HCT116 (cell line): ENCODE measurements at regions not wholly inside any gene's neighbourhood (a gene's known extent, or its start where the extent isn't known, plus 50 kb on each side); places are given as distances from the start of the nearest gene placed in this dataset.

Experiments used
- ATAC-seq: fragments of 200-7000 bp; cut with Tn5 transposase; 2 replicates; pipeline ENCODE4 v1.9.1; 2020; ENCODE audit warnings: mild to moderate bottlenecking, moderate library complexity
- BruUV-seq: library from RNA; stranded (reverse); fragments of 400-500 nt; replicated peaks from 2 replicates; lab custom pipeline; 2021; lab: Mats Ljungman, UMichigan
- CTCF ChIA-PET: fragments of 300-600 bp; sonication (Branson Sonifier 250); formaldehyde crosslinking; loops from one replicate; lab custom pipeline; 2021; ENCODE audit warnings: antibody characterized with exemption; lab: Charles Lee
- POLR2A ChIA-PET: fragments of 300-600, 350-600 bp; sonication (Branson Sonifier 250); formaldehyde crosslinking; loops from one replicate; lab custom pipeline; 2021; ENCODE audit warnings: antibody characterized with exemption; lab: Charles Lee
- RAD21 ChIA-PET, 2 experiments: fragments of 300-600 bp; sonication (Branson Sonifier 250); formaldehyde crosslinking; loops; one replicate each; lab custom pipeline; 2023; ENCODE audit warnings: low total read pairs in 2 of 2; ENCODE audit not compliant: uncharacterized antibody in 2 of 2, unreplicated experiment in 2 of 2, low non-redundant PET in 1 of 2; lab: Charles Lee
- DNase-seq: peaks from one replicate; pipeline ENCODE4 v3.0.0-alpha.2; 2010; ENCODE audit warnings: low read depth, low spot score
- H2AFZ ChIP-seq: fragments of 200-600 bp; shearing (Covaris generic), sonication (generic); 2 replicates; pipeline ENCODE4 v1.6.1; 2017; ENCODE audit warnings: low read depth, mixed run types, mixed read lengths, antibody characterized with exemption, low read length; ENCODE audit not compliant: poor library complexity, severe bottlenecking
- H3K27ac ChIP-seq: 2 replicates; pipeline ENCODE4 v1.5.1; 2012; ENCODE audit warnings: low read depth, low read length
- H3K27me3 ChIP-seq: fragments of 200-600 bp; sonication (generic); 2 replicates; pipeline ENCODE4 v1.6.1; 2016; ENCODE audit warnings: mixed run types, low read length, mixed read lengths; ENCODE audit not compliant: insufficient read depth
- H3K36me3 ChIP-seq, 2 experiments: fragments of 200-500 bp in 1 of 2; fragments of 200-600 bp in 1 of 2; sonication (Bioruptor generic) in 1 of 2; sonication (generic) in 1 of 2; 2 replicates each; pipeline versions ENCODE4 v1.5.1 to v1.6.1; 2014 to 2016; ENCODE audit warnings: low read length in 2 of 2, inconsistent platforms in 1 of 2, mixed read lengths in 1 of 2, mixed run types in 1 of 2; ENCODE audit not compliant: insufficient read depth in 2 of 2, control insufficient read depth in 1 of 2
- H3K4me1 ChIP-seq, 2 experiments: fragments of 200-600 bp in 1 of 2; sonication (generic) in 1 of 2; 2 replicates each; pipeline versions ENCODE4 v1.5.1 to v1.6.1; 2012 to 2017; ENCODE audit warnings: low read length in 2 of 2, inconsistent platforms in 1 of 2, mild to moderate bottlenecking in 1 of 2, mixed read lengths in 1 of 2, mixed run types in 1 of 2, moderate library complexity in 1 of 2; ENCODE audit not compliant: insufficient read depth in 2 of 2, control insufficient read depth in 1 of 2
- H3K4me2 ChIP-seq: fragments of 200-600 bp; sonication (generic); 2 replicates; pipeline ENCODE4 v1.6.1; 2017; ENCODE audit warnings: mixed run types, low read length, mixed read lengths
- H3K4me3 ChIP-seq, 2 experiments: fragments of 200-600 bp in 1 of 2; sonication (generic) in 1 of 2; replicated peaks in 1 of 2; 2 replicates each; pipeline ENCODE4 v1.5.1; 2011 to 2016; ENCODE audit warnings: low read length in 2 of 2, control low read depth in 1 of 2, low read depth in 1 of 2, mild to moderate bottlenecking in 1 of 2, mixed read lengths in 1 of 2, mixed run types in 1 of 2
- H3K79me2 ChIP-seq: fragments of 200-600 bp; sonication (generic); 2 replicates; pipeline ENCODE4 v1.6.1; 2017; ENCODE audit warnings: mild to moderate bottlenecking, mixed run types, low read length, moderate library complexity, mixed read lengths; ENCODE audit not compliant: insufficient read depth
- H3K9ac ChIP-seq: fragments of 200-600 bp; sonication (generic); 2 replicates; pipeline ENCODE4 v1.6.1; 2016; ENCODE audit warnings: low read length, mixed read lengths
- H3K9me2 ChIP-seq: fragments of 200-600 bp; sonication (generic), shearing (Covaris generic); 2 replicates; pipeline ENCODE4 v1.6.1; 2017; ENCODE audit warnings: mixed run types, mild to moderate bottlenecking, moderate library complexity; ENCODE audit not compliant: insufficient read depth
- H3K9me3 ChIP-seq, 2 experiments: fragments of 200-500 bp in 1 of 2; fragments of 200-600 bp in 1 of 2; sonication (Bioruptor generic) in 1 of 2; sonication (generic) in 1 of 2; 2 replicates each; pipeline ENCODE4 v1.6.1; 2014 to 2017; ENCODE audit warnings: low read length in 2 of 2, mixed read lengths in 2 of 2, inconsistent platforms in 1 of 2, low read depth in 1 of 2, mild to moderate bottlenecking in 1 of 2, mixed run types in 1 of 2, moderate library complexity in 1 of 2; ENCODE audit not compliant: control insufficient read depth in 1 of 2, insufficient read depth in 1 of 2
- H4K20me1 ChIP-seq: fragments of 200-600 bp; sonication (generic), shearing (Covaris generic); 2 replicates; pipeline ENCODE4 v1.6.1; 2017; ENCODE audit warnings: mixed run types, mild to moderate bottlenecking, moderate library complexity; ENCODE audit not compliant: insufficient read depth
- CEBPB ChIP-seq: IDR thresholded peaks from 2 replicates; pipeline ENCODE4 v1.6.1; 2012; ENCODE audit warnings: low read depth
- ELF1 ChIP-seq: IDR thresholded peaks from 2 replicates; pipeline ENCODE4 v1.6.1; 2012; ENCODE audit warnings: low read depth, borderline replicate concordance
- FOSL1 ChIP-seq: IDR thresholded peaks from 2 replicates; pipeline ENCODE4 v1.6.1; 2012; ENCODE audit warnings: low read depth
- JUND ChIP-seq: IDR thresholded peaks from 2 replicates; pipeline ENCODE4 v1.6.1; 2012
- POLR2AphosphoS5 ChIP-seq: IDR thresholded peaks from 2 replicates; pipeline ENCODE4 v1.6.1; 2011; ENCODE audit warnings: mild to moderate bottlenecking, low read depth, low read length, moderate library complexity
- ZFX ChIP-seq: fragments of 450-650 bp; IDR thresholded peaks from 2 replicates; pipeline ENCODE4 v1.6.1; 2017
- ZNF274 ChIP-seq: fragments of 200-500 bp; sonication (Bioruptor generic); IDR thresholded peaks from 2 replicates; pipeline ENCODE4 v1.6.1; 2014; ENCODE audit warnings: mild to moderate bottlenecking, low read depth, low read length, inconsistent platforms
- intact Hi-C: fragments of 100-400 bp; cut with micrococcal nuclease; formaldehyde crosslinking; loops from 2 replicates; pipeline ENCODE4 v1.10.0; 2022
- TF ChIP-seq, protein P1 (sequence below): IDR thresholded peaks from 2 replicates; pipeline ENCODE4 v1.6.1; 2012
- TF ChIP-seq, protein P2 (sequence below): IDR thresholded peaks from 2 replicates; pipeline ENCODE4 v1.6.1; 2012
- TF ChIP-seq, protein P3 (sequence below), 3 experiments: fragments of 200-600 bp in 1 of 3; sonication (generic) in 1 of 3; IDR thresholded peaks in 2 of 3; conservative IDR thresholded peaks in 1 of 3; 2 replicates each; pipeline ENCODE4 v1.5.1; 2012 to 2017; ENCODE audit warnings: low read depth in 2 of 3, low read length in 2 of 3, antibody characterized with exemption in 1 of 3, borderline replicate concordance in 1 of 3, control low read depth in 1 of 3, mild to moderate bottlenecking in 1 of 3, mixed read lengths in 1 of 3, mixed run types in 1 of 3, moderate library complexity in 1 of 3; ENCODE audit not compliant: insufficient read depth in 1 of 3
- TF ChIP-seq, protein P4 (sequence below): IDR thresholded peaks from 2 replicates; pipeline ENCODE4 v1.6.1; 2012; ENCODE audit warnings: low read depth
- TF ChIP-seq, protein P5 (sequence below): IDR thresholded peaks from 2 replicates; pipeline ENCODE4 v1.6.1; 2011; ENCODE audit warnings: mild to moderate bottlenecking, low read length, moderate library complexity; ENCODE audit not compliant: insufficient replicate concordance; ENCODE audit errors: extremely low read depth

DNA sequence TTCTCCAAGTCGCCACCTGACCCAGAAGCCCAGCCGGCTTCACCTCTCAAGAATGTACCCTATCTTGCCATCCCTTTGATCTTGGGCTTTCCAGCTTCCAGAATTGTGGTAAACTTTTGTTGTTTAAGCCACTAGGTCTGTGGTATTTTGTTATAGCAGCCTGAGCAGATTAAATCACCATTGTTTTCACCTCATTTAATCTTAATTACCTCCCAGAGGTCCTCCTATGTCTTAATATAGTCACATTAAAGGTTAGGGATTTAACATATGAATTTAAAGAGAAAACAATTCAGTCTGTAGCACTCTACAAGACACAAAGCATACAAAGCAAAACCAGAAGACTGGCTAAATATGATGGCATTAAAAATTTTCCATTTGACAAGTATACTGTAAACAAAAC, 123.4 kb upstream of the CADM2 start:
- Histone ChIP-seq H3K27ac (no peak overlapping the region), H3K79me2 (no peaks in the 10 kb centered on the region), H3K9me2 (no peaks in the 10 kb centered on the region), H3K9ac (no peak overlapping the region), H3K4me3 (no peak overlapping the region), H3K27me3 (no peaks in the 10 kb centered on the region), H3K4me2 (no peak overlapping the region), H3K4me1 (no peaks in the 10 kb centered on the region), H2AFZ (no peak overlapping the region), H4K20me1 (no peaks in the 10 kb centered on the region), H3K36me3 (no peaks in the 10 kb centered on the region), H3K9me3 (no peaks in the 10 kb centered on the region; a peak in 2 of 4 replicates)
- no TSS peak for BruUV-seq
- TF ChIP-seq, protein P1, sequence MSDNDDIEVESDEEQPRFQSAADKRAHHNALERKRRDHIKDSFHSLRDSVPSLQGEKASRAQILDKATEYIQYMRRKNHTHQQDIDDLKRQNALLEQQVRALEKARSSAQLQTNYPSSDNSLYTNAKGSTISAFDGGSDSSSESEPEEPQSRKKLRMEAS: no peak
- TF ChIP-seq FOSL1 (no peak), JUND (no peak), ELF1 (no peak), CEBPB (no peak), ZFX (no peak), ZNF274 (no peak), POLR2AphosphoS5 (no peak)
- TF ChIP-seq, protein P2, sequence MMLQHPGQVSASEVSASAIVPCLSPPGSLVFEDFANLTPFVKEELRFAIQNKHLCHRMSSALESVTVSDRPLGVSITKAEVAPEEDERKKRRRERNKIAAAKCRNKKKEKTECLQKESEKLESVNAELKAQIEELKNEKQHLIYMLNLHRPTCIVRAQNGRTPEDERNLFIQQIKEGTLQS: no peak
- TF ChIP-seq, protein P3, sequence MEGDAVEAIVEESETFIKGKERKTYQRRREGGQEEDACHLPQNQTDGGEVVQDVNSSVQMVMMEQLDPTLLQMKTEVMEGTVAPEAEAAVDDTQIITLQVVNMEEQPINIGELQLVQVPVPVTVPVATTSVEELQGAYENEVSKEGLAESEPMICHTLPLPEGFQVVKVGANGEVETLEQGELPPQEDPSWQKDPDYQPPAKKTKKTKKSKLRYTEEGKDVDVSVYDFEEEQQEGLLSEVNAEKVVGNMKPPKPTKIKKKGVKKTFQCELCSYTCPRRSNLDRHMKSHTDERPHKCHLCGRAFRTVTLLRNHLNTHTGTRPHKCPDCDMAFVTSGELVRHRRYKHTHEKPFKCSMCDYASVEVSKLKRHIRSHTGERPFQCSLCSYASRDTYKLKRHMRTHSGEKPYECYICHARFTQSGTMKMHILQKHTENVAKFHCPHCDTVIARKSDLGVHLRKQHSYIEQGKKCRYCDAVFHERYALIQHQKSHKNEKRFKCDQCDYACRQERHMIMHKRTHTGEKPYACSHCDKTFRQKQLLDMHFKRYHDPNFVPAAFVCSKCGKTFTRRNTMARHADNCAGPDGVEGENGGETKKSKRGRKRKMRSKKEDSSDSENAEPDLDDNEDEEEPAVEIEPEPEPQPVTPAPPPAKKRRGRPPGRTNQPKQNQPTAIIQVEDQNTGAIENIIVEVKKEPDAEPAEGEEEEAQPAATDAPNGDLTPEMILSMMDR (IDR thresholded peaks at IDR 0.05 in 2 of 3, conservative IDR thresholded peaks at IDR 0.05 in 1 of 3; ENCODE audit: borderline replicate concordance in 1 of 3, insufficient read depth in 1 of 3, low read depth in 2 of 3, low read length in 2 of 3): no peak
- TF ChIP-seq, protein P4, sequence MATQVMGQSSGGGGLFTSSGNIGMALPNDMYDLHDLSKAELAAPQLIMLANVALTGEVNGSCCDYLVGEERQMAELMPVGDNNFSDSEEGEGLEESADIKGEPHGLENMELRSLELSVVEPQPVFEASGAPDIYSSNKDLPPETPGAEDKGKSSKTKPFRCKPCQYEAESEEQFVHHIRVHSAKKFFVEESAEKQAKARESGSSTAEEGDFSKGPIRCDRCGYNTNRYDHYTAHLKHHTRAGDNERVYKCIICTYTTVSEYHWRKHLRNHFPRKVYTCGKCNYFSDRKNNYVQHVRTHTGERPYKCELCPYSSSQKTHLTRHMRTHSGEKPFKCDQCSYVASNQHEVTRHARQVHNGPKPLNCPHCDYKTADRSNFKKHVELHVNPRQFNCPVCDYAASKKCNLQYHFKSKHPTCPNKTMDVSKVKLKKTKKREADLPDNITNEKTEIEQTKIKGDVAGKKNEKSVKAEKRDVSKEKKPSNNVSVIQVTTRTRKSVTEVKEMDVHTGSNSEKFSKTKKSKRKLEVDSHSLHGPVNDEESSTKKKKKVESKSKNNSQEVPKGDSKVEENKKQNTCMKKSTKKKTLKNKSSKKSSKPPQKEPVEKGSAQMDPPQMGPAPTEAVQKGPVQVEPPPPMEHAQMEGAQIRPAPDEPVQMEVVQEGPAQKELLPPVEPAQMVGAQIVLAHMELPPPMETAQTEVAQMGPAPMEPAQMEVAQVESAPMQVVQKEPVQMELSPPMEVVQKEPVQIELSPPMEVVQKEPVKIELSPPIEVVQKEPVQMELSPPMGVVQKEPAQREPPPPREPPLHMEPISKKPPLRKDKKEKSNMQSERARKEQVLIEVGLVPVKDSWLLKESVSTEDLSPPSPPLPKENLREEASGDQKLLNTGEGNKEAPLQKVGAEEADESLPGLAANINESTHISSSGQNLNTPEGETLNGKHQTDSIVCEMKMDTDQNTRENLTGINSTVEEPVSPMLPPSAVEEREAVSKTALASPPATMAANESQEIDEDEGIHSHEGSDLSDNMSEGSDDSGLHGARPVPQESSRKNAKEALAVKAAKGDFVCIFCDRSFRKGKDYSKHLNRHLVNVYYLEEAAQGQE: no peak
- TF ChIP-seq, protein P5, sequence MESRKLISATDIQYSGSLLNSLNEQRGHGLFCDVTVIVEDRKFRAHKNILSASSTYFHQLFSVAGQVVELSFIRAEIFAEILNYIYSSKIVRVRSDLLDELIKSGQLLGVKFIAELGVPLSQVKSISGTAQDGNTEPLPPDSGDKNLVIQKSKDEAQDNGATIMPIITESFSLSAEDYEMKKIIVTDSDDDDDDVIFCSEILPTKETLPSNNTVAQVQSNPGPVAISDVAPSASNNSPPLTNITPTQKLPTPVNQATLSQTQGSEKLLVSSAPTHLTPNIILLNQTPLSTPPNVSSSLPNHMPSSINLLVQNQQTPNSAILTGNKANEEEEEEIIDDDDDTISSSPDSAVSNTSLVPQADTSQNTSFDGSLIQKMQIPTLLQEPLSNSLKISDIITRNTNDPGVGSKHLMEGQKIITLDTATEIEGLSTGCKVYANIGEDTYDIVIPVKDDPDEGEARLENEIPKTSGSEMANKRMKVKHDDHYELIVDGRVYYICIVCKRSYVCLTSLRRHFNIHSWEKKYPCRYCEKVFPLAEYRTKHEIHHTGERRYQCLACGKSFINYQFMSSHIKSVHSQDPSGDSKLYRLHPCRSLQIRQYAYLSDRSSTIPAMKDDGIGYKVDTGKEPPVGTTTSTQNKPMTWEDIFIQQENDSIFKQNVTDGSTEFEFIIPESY: no peak
- intact Hi-C loops: no loop called here
- ChIA-PET POLR2A (no interaction called here), RAD21 (no interaction called here), CTCF (no interaction called here)
- no peak for ATAC-seq
- DNase-seq: no peak
